Neural cell (in vitro differentiated cells): ENCODE measurements at regions not wholly inside any gene's neighbourhood (a gene's known extent, or its start where the extent isn't known, plus 50 kb on each side); places are given as distances from the start of the nearest gene placed in this dataset.

Experiments
- CTCF ChIP-seq: fragments of 450-650 bp; IDR thresholded peaks from 2 replicates; pipeline ENCODE4 v1.5.1; 2014; ENCODE audit warnings: antibody characterized with exemption, mild to moderate bottlenecking, moderate library complexity; ENCODE audit not compliant: poor library complexity, severe bottlenecking
- MXI1 ChIP-seq: fragments of 450-650 bp; conservative IDR thresholded peaks from 2 replicates; pipeline ENCODE4 v1.6.1; 2014; ENCODE audit warnings: antibody characterized with exemption, mild to moderate bottlenecking; ENCODE audit not compliant: poor library complexity, severe bottlenecking

DNA sequence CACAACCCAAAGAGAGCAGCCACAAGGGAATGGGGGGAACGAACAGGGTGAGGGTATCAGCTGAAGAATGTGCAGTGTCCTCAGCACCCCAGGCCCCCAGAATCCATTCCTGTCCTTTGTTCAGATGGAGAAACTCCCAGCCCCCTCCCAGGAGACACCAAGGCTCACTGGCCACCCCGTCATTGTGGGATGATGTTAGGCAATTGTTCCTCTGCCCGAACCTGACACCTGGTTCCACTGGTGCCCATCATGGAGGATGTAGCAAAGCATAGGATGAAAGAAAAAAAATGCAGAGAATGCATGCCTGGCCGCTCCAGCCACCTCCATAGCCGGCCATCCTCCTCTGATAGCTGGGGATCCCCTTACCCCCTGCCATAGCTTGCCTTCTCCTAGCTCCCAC is 197.3 kb upstream of the TWIST2 start:
- no peak for TF ChIP-seq MXI1
- TF ChIP-seq CTCF: no peak
